Liver (tissue), 8 donors: ENCODE measurements at regions not wholly inside any gene's neighbourhood (a gene's known extent, or its start where the extent isn't known, plus 50 kb on each side); places are given as distances from the start of the nearest gene placed in this dataset.

Experiments
- DNase-seq: peaks from one replicate; pipeline ENCODE4 v3.0.0-alpha.2; 2017; ENCODE audit warnings: low spot score
- H3K27ac ChIP-seq, 2 donors: one replicate each; pipeline ENCODE4 v1.7.0; 2013; ENCODE audit warnings: inconsistent platforms in 2 of 2, low read length in 2 of 2, control low read depth in 1 of 2, low read depth in 1 of 2, mild to moderate bottlenecking in 1 of 2
- H3K27me3 ChIP-seq, 4 donors: one replicate each; pipeline versions ENCODE4 v1.6.1 to v1.7.0; 2013; ENCODE audit warnings: low read length in 3 of 4, inconsistent platforms in 1 of 4, mild to moderate bottlenecking in 1 of 4, moderate library complexity in 1 of 4; ENCODE audit not compliant: control insufficient read depth in 4 of 4, insufficient read depth in 4 of 4
- H3K36me3 ChIP-seq, 4 donors: one replicate each; pipeline versions ENCODE4 v1.6.1 to v1.7.0; 2013; ENCODE audit warnings: low read length in 3 of 4, mild to moderate bottlenecking in 3 of 4, low read depth in 1 of 4, moderate library complexity in 1 of 4; ENCODE audit not compliant: control insufficient read depth in 4 of 4, insufficient read depth in 3 of 4
- H3K4me1 ChIP-seq, 4 donors: one replicate each; pipeline versions ENCODE4 v1.6.1 to v1.7.0; 2013; ENCODE audit warnings: low read length in 3 of 4, mild to moderate bottlenecking in 3 of 4, moderate library complexity in 1 of 4; ENCODE audit not compliant: control insufficient read depth in 4 of 4, insufficient read depth in 4 of 4
- H3K4me3 ChIP-seq, 3 donors: one replicate each; pipeline versions ENCODE4 v1.6.1 to v1.7.0; 2013; ENCODE audit warnings: low read length in 3 of 3, control low read depth in 1 of 3, low read depth in 1 of 3, mild to moderate bottlenecking in 1 of 3
- H3K9ac ChIP-seq, 2 donors: one replicate each; pipeline ENCODE4 v1.7.0; 2013; ENCODE audit warnings: low read length in 2 of 2, mild to moderate bottlenecking in 2 of 2, moderate library complexity in 2 of 2, control low read depth in 1 of 2, low read depth in 1 of 2
- H3K9me3 ChIP-seq, 4 donors: one replicate each; pipeline versions ENCODE4 v1.6.1 to v1.7.0; 2013; ENCODE audit warnings: low read length in 3 of 4; ENCODE audit not compliant: control insufficient read depth in 4 of 4
- FOXA1 ChIP-seq: IDR thresholded peaks from 2 replicates; pipeline ENCODE4 v1.6.1; 2016; ENCODE audit warnings: antibody characterized with exemption
- GABPA ChIP-seq, 2 donors: IDR thresholded peaks in 1 of 2; conservative IDR thresholded peaks in 1 of 2; 2 replicates each; pipeline ENCODE4 v1.6.1; 2016; ENCODE audit warnings: antibody characterized with exemption in 2 of 2, mild to moderate bottlenecking in 1 of 2, moderate library complexity in 1 of 2
- HNF4G ChIP-seq: IDR thresholded peaks from 2 replicates; pipeline ENCODE4 v1.6.1; 2016; ENCODE audit warnings: antibody characterized with exemption
- NR2F2 ChIP-seq: IDR thresholded peaks from 2 replicates; pipeline ENCODE4 v1.6.1; 2016; ENCODE audit warnings: antibody characterized with exemption
- SP1 ChIP-seq: IDR thresholded peaks from 2 replicates; pipeline ENCODE4 v1.6.1; 2018; ENCODE audit warnings: antibody characterized with exemption, mild to moderate bottlenecking
- YY1 ChIP-seq: IDR thresholded peaks from 2 replicates; pipeline ENCODE4 v1.6.1; 2016; ENCODE audit warnings: antibody characterized with exemption, mild to moderate bottlenecking
- ZBTB33 ChIP-seq: IDR thresholded peaks from 2 replicates; pipeline ENCODE4 v1.6.1; 2016; ENCODE audit warnings: antibody characterized with exemption
- WGBS: extraction: QIAGEN DNeasy Blood & Tissue Kit; methylation state at CpG from one replicate; pipeline ENCODE4 v1.1.7; 2013; 5-methylcytosine and 5-hydroxymethylcytosine counted together
- TF ChIP-seq, protein P1 (sequence below): IDR thresholded peaks from 2 replicates; pipeline ENCODE4 v1.6.1; 2016; ENCODE audit warnings: antibody characterized with exemption
- TF ChIP-seq, protein P2 (sequence below): IDR thresholded peaks from 2 replicates; pipeline ENCODE4 v1.6.1; 2016; ENCODE audit warnings: antibody characterized with exemption
- TF ChIP-seq, protein P3 (sequence below): IDR thresholded peaks from 2 replicates; pipeline ENCODE4 v1.6.1; 2016; ENCODE audit warnings: antibody characterized with exemption, mild to moderate bottlenecking
- TF ChIP-seq, protein P4 (sequence below): fragments of 150-350 bp; IDR thresholded peaks from 2 replicates; pipeline ENCODE4 v1.5.1; 2017; ENCODE audit warnings: improper control_type of control experiment, low read depth, low read length; ENCODE audit not compliant: missing input control
- donor health status: healthy.
- donor health status: healthy.
- donor health status: healthy.
- donor health status: healthy.
- donor health status: healthy.

- Histone ChIP-seq H3K27ac (no peak overlapping the region), H3K4me3 (no peak overlapping the region), H3K36me3 (no peaks in the 10 kb centered on the region), H3K9me3 (no peaks in the 10 kb centered on the region), H3K9ac (no peak overlapping the region), H3K27me3 (no peaks in the 10 kb centered on the region), H3K4me1 (no peaks in the 10 kb centered on the region)
- 95% methylated on average over 2 of the region's 2 CpGs for WGBS
- no peak for DNase-seq
- TF ChIP-seq GABPA (IDR thresholded peaks at IDR 0.05 in 1 of 2, conservative IDR thresholded peaks at IDR 0.05 in 1 of 2) (no peak), HNF4G (no peak), NR2F2 (no peak), FOXA1 (no peak)
- TF ChIP-seq, protein P1, sequence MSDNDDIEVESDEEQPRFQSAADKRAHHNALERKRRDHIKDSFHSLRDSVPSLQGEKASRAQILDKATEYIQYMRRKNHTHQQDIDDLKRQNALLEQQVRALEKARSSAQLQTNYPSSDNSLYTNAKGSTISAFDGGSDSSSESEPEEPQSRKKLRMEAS, result no peak
- TF ChIP-seq, protein P2, sequence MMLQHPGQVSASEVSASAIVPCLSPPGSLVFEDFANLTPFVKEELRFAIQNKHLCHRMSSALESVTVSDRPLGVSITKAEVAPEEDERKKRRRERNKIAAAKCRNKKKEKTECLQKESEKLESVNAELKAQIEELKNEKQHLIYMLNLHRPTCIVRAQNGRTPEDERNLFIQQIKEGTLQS, result no peak
Observed at GRCh38 chr16:72549878-72550277, 377.9 kb upstream of the PMFBP1 start.

DNA sequence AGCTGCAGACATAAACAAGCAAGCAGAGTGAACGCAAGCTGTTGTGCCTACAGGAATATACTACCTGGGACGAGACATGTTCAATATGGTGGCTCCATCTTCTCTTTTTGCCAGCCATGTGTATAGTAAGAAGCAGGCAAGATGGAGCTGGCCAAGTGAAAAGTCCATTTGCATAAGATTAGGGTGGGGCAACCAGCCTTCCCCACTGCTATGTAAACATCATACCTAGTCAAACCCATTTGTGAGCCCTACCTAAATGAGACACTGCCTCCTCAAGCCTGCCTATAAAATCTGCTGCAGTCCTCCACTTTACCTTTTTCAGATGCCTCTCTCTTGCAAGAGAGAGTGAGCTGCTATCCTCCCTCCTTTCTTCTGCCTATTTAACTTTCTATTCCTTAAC lies 370.1 kb upstream of the PMFBP1 start:
- TF ChIP-seq, protein P2, result no peak
- no peak for TF ChIP-seq SP1
- Histone ChIP-seq H3K9ac (no peak overlapping the region), H3K27ac (no peak overlapping the region), H3K9me3 (no peaks in the 10 kb centered on the region), H3K4me1 (no peaks in the 10 kb centered on the region), H3K27me3 (no peaks in the 10 kb centered on the region), H3K36me3 (no peaks in the 10 kb centered on the region), H3K4me3 (no peak overlapping the region)
- no peak for DNase-seq
- 97% methylated on average over 2 of the region's 2 CpGs for WGBS

DNA sequence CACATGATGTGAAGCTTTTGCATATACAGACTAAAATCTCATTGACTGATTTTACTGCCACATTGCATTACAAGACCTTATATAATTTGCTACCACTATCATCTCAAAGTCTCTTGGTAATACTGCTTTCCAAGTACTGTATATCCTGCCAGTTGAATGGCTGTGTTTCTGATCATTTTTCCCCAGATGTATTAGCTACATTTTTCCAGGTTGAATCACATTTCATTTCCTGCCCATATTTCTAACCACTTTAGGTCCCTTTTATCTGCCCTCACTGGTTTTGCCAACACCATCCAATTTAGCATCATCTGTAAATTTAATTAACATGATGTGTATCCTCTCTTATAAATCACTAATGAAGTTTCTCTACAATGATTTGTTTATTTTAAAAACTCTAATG lies 365.7 kb upstream of the PMFBP1 start:
- no peak for TF ChIP-seq ZBTB33

GRCh38 chr16:72536723-72537435 lies 364.9 kb upstream of the PMFBP1 start:
- no peaks in the 10 kb centered on the region for H3K27me3 ChIP-seq
- no peaks in the 10 kb centered on the region for H3K9me3 ChIP-seq
- no peaks in the 10 kb centered on the region for H3K36me3 ChIP-seq
- no peak overlapping the region for H3K9ac ChIP-seq
- no peak for DNase-seq
- H3K4me3 ChIP-seq, result no peak overlapping the region
- no peaks in the 10 kb centered on the region for H3K4me1 ChIP-seq
- no peak overlapping the region for H3K27ac ChIP-seq
- WGBS, result 95% methylated on average over 2 of the region's 2 CpGs
- TF ChIP-seq ZBTB33, result no peak
- no peak for TF ChIP-seq NR2F2
- TF ChIP-seq SP1, result no peak
- TF ChIP-seq, protein P3, sequence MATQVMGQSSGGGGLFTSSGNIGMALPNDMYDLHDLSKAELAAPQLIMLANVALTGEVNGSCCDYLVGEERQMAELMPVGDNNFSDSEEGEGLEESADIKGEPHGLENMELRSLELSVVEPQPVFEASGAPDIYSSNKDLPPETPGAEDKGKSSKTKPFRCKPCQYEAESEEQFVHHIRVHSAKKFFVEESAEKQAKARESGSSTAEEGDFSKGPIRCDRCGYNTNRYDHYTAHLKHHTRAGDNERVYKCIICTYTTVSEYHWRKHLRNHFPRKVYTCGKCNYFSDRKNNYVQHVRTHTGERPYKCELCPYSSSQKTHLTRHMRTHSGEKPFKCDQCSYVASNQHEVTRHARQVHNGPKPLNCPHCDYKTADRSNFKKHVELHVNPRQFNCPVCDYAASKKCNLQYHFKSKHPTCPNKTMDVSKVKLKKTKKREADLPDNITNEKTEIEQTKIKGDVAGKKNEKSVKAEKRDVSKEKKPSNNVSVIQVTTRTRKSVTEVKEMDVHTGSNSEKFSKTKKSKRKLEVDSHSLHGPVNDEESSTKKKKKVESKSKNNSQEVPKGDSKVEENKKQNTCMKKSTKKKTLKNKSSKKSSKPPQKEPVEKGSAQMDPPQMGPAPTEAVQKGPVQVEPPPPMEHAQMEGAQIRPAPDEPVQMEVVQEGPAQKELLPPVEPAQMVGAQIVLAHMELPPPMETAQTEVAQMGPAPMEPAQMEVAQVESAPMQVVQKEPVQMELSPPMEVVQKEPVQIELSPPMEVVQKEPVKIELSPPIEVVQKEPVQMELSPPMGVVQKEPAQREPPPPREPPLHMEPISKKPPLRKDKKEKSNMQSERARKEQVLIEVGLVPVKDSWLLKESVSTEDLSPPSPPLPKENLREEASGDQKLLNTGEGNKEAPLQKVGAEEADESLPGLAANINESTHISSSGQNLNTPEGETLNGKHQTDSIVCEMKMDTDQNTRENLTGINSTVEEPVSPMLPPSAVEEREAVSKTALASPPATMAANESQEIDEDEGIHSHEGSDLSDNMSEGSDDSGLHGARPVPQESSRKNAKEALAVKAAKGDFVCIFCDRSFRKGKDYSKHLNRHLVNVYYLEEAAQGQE, result no peak
- TF ChIP-seq YY1, result no peak
- TF ChIP-seq, protein P4, sequence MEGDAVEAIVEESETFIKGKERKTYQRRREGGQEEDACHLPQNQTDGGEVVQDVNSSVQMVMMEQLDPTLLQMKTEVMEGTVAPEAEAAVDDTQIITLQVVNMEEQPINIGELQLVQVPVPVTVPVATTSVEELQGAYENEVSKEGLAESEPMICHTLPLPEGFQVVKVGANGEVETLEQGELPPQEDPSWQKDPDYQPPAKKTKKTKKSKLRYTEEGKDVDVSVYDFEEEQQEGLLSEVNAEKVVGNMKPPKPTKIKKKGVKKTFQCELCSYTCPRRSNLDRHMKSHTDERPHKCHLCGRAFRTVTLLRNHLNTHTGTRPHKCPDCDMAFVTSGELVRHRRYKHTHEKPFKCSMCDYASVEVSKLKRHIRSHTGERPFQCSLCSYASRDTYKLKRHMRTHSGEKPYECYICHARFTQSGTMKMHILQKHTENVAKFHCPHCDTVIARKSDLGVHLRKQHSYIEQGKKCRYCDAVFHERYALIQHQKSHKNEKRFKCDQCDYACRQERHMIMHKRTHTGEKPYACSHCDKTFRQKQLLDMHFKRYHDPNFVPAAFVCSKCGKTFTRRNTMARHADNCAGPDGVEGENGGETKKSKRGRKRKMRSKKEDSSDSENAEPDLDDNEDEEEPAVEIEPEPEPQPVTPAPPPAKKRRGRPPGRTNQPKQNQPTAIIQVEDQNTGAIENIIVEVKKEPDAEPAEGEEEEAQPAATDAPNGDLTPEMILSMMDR, result no peak

More for the DNA sequence above, 365.7 kb upstream of the PMFBP1 start:
- no peaks in the 10 kb centered on the region for H3K4me1 ChIP-seq
- no peak overlapping the region for H3K4me3 ChIP-seq
- H3K9me3 ChIP-seq, result no peaks in the 10 kb centered on the region
- H3K27ac ChIP-seq, result no peak overlapping the region
- H3K9ac ChIP-seq, result no peak overlapping the region
- no peaks in the 10 kb centered on the region for H3K27me3 ChIP-seq
- no peaks in the 10 kb centered on the region for H3K36me3 ChIP-seq
- DNase-seq, result no peak
